GM23338 (cell line): ENCODE measurements at regions not wholly inside any gene's neighbourhood (a gene's known extent, or its start where the extent isn't known, plus 50 kb on each side); places are given as distances from the start of the nearest gene placed in this dataset.
A peak's percentile ranks its signal among the peaks of the same experiment; 100 is the strongest.

Source experiments
- ATAC-seq: fragments of 200-7000 bp; cut with Tn5 transposase; 3 replicates; pipeline ENCODE4 v1.9.1; 2020
- DNase-seq: peaks from one replicate; pipeline ENCODE4 v3.0.0-alpha.2; 2015; ENCODE audit warnings: low spot score
- H2AFZ ChIP-seq: fragments of 200-600 bp; sonication (generic); 2 replicates; pipeline ENCODE4 v1.8.0; 2016; ENCODE audit warnings: antibody characterized with exemption, mild to moderate bottlenecking, moderate library complexity
- H3F3A ChIP-seq: fragments of 200-600 bp; sonication (generic); replicated peaks from 2 replicates; pipeline ENCODE4 v1.8.0; 2017; ENCODE audit warnings: antibody characterized with exemption, mixed run types, low read depth
- H3K27ac ChIP-seq: fragments of 200-600 bp; sonication (generic); 2 replicates; pipeline ENCODE4 v1.6.1; 2016; ENCODE audit warnings: low read depth
- H3K27me3 ChIP-seq: fragments of 200-600 bp; sonication (generic); 2 replicates; pipeline ENCODE4 v1.8.0; 2016; ENCODE audit warnings: mild to moderate bottlenecking, mixed run types, moderate library complexity; ENCODE audit not compliant: insufficient read depth
- H3K36me3 ChIP-seq: fragments of 200-600 bp; sonication (generic); 2 replicates; pipeline ENCODE4 v1.8.0; 2016; ENCODE audit warnings: mild to moderate bottlenecking; ENCODE audit not compliant: insufficient read depth
- H3K4me1 ChIP-seq: fragments of 200-600 bp; sonication (generic); 2 replicates; pipeline ENCODE4 v1.8.0; 2016; ENCODE audit warnings: mild to moderate bottlenecking, moderate library complexity; ENCODE audit not compliant: insufficient read depth
- H3K4me2 ChIP-seq: fragments of 200-600 bp; sonication (generic); 2 replicates; pipeline ENCODE4 v1.7.1; 2017; ENCODE audit warnings: mixed run types
- H3K4me3 ChIP-seq: fragments of 200-600 bp; sonication (generic); 2 replicates; pipeline ENCODE4 v1.6.1; 2016; ENCODE audit warnings: mixed run types
- H3K79me2 ChIP-seq: fragments of 200-600 bp; sonication (generic); replicated peaks from 2 replicates; pipeline ENCODE4 v1.8.0; 2017; ENCODE audit warnings: mild to moderate bottlenecking; ENCODE audit not compliant: insufficient read depth
- H3K9me2 ChIP-seq: fragments of 200-600 bp; sonication (generic); 2 replicates; pipeline ENCODE4 v1.8.0; 2017; ENCODE audit not compliant: insufficient read depth
- H4K20me1 ChIP-seq: fragments of 200-600 bp; sonication (generic); replicated peaks from 2 replicates; pipeline ENCODE4 v1.8.0; 2017; ENCODE audit warnings: mild to moderate bottlenecking; ENCODE audit not compliant: insufficient read depth
- H3K27ac Mint-ChIP-seq: 2 replicates; pipeline ENCODE4 v1.8.0; 2020; ENCODE audit warnings: inconsistent platforms, mild to moderate bottlenecking, moderate library complexity, mixed read lengths
- H3K27me3 Mint-ChIP-seq: 3 replicates; pipeline ENCODE4 v1.8.0; 2022; ENCODE audit warnings: low read depth, mild to moderate bottlenecking, moderate library complexity, mixed read lengths, inconsistent platforms; ENCODE audit not compliant: insufficient read depth, poor library complexity
- H3K36me3 Mint-ChIP-seq: 3 replicates; pipeline ENCODE4 v1.8.0; 2021; ENCODE audit warnings: low read depth, mild to moderate bottlenecking, inconsistent platforms, moderate library complexity, mixed read lengths
- H3K4me1 Mint-ChIP-seq: 3 replicates; pipeline ENCODE4 v1.8.0; 2020; ENCODE audit warnings: mild to moderate bottlenecking, inconsistent platforms, mixed read lengths
- H3K4me3 Mint-ChIP-seq: 3 replicates; pipeline ENCODE4 v1.8.0; 2021; ENCODE audit warnings: moderate library complexity, mild to moderate bottlenecking, inconsistent platforms, mixed read lengths
- H3K9me3 Mint-ChIP-seq: 3 replicates; pipeline ENCODE4 v1.8.0; 2020; ENCODE audit warnings: moderate library complexity, mild to moderate bottlenecking, inconsistent platforms, mixed read lengths
- EZH2 ChIP-seq: fragments of 200-600 bp; sonication (generic); IDR thresholded peaks from one replicate; pipeline ENCODE4 v1.8.0; 2017; ENCODE audit warnings: antibody characterized with exemption, mild to moderate bottlenecking, low read depth; ENCODE audit not compliant: unreplicated experiment
- EZH2phosphoT487 ChIP-seq: fragments of 200-600 bp; sonication (generic); IDR thresholded peaks from one replicate; pipeline ENCODE4 v1.8.1; 2018; ENCODE audit warnings: antibody characterized with exemption; ENCODE audit not compliant: unreplicated experiment
- NANOG ChIP-seq: IDR thresholded peaks from 2 replicates; pipeline ENCODE4 v1.6.1; 2016; ENCODE audit warnings: antibody characterized with exemption, borderline replicate concordance
- STAT1 ChIP-seq: IDR thresholded peaks from one replicate; pipeline ENCODE4 v1.6.1; 2016; ENCODE audit warnings: antibody characterized with exemption; ENCODE audit not compliant: unreplicated experiment
- ZNF114 ChIP-seq: fragments of 250-450 bp; sonication (Bioruptor Pico); IDR thresholded peaks from 2 replicates; pipeline ENCODE4 v1.5.0; 2020; ENCODE audit warnings: mild to moderate bottlenecking, moderate library complexity
- ZNF331 ChIP-seq: fragments of 250-450 bp; sonication (Bioruptor Pico); IDR thresholded peaks from 2 replicates; pipeline ENCODE4 v1.5.0; 2020; ENCODE audit warnings: low read depth, mild to moderate bottlenecking, moderate library complexity
- TF ChIP-seq, protein P1 (sequence below): IDR thresholded peaks from 2 replicates; pipeline ENCODE4 v1.6.1; 2016; ENCODE audit warnings: antibody characterized with exemption
- TF ChIP-seq, protein P2 (sequence below): fragments of 250-450 bp; sonication (Bioruptor Pico); IDR thresholded peaks from 2 replicates; pipeline ENCODE4 v1.5.0; 2020; ENCODE audit warnings: mild to moderate bottlenecking, moderate library complexity

DNA sequence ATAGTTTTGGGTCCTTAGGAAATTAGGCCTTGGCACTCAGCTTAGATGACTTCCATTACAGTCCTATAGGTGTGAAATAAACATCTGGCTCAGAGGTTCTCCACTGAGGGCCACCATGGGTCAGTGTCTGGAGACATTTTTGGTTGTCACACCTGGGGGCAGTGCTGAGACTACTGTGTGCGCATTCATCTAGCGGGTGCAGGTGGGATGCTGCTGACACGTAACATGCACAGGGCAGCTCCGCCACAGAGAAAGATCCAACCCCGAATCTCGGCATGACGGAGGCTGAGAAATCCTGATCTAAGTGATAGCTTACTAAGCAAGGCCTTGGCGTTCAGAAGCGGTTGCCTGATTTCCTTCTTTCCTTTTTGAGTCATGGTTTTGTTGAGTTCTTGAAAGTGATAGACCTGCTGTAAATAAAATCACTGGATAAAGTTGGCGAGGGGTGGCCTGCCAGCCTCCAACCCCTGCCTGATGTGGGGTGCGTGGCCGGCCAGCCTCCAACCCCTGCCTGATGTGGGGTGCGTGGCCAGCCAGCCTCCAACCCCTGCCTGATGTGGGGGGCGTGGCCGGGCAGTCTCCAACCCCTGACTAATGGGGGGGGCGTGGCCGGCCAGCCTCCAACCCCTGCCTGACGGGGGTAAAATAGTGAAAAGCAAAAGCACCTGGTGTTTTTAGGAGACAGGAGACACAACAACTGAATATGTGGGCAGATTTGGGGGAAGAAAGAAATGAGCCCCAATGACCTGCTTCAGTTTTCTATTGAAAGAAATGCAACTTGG lies 158.1 kb downstream of the CDH26 start:
- TF ChIP-seq, protein P1, sequence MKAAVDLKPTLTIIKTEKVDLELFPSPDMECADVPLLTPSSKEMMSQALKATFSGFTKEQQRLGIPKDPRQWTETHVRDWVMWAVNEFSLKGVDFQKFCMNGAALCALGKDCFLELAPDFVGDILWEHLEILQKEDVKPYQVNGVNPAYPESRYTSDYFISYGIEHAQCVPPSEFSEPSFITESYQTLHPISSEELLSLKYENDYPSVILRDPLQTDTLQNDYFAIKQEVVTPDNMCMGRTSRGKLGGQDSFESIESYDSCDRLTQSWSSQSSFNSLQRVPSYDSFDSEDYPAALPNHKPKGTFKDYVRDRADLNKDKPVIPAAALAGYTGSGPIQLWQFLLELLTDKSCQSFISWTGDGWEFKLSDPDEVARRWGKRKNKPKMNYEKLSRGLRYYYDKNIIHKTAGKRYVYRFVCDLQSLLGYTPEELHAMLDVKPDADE = no peak
- TF ChIP-seq EZH2phosphoT487 (no peak), EZH2 (no peak), STAT1 (no peak), ZNF114 (CRISPR knock-in tag) (no peak), NANOG (no peak), ZNF331 (no peak)
- TF ChIP-seq, protein P2, sequence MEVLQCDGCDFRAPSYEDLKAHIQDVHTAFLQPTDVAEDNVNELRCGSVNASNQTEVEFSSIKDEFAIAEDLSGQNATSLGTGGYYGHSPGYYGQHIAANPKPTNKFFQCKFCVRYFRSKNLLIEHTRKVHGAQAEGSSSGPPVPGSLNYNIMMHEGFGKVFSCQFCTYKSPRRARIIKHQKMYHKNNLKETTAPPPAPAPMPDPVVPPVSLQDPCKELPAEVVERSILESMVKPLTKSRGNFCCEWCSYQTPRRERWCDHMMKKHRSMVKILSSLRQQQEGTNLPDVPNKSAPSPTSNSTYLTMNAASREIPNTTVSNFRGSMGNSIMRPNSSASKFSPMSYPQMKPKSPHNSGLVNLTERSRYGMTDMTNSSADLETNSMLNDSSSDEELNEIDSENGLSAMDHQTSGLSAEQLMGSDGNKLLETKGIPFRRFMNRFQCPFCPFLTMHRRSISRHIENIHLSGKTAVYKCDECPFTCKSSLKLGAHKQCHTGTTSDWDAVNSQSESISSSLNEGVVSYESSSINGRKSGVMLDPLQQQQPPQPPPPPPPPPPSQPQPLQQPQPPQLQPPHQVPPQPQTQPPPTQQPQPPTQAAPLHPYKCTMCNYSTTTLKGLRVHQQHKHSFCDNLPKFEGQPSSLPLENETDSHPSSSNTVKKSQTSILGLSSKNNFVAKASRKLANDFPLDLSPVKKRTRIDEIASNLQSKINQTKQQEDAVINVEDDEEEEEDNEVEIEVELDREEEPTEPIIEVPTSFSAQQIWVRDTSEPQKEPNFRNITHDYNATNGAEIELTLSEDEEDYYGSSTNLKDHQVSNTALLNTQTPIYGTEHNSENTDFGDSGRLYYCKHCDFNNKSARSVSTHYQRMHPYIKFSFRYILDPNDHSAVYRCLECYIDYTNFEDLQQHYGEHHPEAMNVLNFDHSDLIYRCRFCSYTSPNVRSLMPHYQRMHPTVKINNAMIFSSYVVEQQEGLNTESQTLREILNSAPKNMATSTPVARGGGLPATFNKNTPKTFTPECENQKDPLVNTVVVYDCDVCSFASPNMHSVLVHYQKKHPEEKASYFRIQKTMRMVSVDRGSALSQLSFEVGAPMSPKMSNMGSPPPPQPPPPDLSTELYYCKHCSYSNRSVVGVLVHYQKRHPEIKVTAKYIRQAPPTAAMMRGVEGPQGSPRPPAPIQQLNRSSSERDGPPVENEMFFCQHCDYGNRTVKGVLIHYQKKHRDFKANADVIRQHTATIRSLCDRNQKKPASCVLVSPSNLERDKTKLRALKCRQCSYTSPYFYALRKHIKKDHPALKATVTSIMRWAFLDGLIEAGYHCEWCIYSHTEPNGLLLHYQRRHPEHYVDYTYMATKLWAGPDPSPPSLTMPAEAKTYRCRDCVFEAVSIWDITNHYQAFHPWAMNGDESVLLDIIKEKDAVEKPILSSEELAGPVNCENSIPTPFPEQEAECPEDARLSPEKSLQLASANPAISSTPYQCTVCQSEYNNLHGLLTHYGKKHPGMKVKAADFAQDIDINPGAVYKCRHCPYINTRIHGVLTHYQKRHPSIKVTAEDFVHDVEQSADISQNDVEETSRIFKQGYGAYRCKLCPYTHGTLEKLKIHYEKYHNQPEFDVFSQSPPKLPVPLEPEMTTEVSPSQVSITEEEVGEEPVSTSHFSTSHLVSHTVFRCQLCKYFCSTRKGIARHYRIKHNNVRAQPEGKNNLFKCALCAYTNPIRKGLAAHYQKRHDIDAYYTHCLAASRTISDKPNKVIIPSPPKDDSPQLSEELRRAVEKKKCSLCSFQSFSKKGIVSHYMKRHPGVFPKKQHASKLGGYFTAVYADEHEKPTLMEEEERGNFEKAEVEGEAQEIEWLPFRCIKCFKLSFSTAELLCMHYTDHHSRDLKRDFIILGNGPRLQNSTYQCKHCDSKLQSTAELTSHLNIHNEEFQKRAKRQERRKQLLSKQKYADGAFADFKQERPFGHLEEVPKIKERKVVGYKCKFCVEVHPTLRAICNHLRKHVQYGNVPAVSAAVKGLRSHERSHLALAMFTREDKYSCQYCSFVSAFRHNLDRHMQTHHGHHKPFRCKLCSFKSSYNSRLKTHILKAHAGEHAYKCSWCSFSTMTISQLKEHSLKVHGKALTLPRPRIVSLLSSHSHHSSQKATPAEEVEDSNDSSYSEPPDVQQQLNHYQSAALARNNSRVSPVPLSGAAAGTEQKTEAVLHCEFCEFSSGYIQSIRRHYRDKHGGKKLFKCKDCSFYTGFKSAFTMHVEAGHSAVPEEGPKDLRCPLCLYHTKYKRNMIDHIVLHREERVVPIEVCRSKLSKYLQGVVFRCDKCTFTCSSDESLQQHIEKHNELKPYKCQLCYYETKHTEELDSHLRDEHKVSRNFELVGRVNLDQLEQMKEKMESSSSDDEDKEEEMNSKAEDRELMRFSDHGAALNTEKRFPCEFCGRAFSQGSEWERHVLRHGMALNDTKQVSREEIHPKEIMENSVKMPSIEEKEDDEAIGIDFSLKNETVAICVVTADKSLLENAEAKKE = no peak
- Mint-ChIP-seq H3K27me3 (peaks cover 12% of the 10 kb centered on the region), H3K27ac (no peak overlapping the region), H3K9me3 (no peaks in the 10 kb centered on the region), H3K36me3 (no peaks in the 10 kb centered on the region), H3K4me1 (peaks cover 4% of the 10 kb centered on the region; the same call in 2 of the 3 replicates), H3K4me3 (no peak overlapping the region)
- no peaks in the 10 kb centered on the region for H3K36me3 ChIP-seq
- no peaks in the 10 kb centered on the region for H3K4me1 ChIP-seq
- H3K27me3 ChIP-seq = 0 out of 2 replicates have a peak, but pooled peaks cover 3% of the 10 kb centered on the region
- H3K79me2 ChIP-seq = no peaks in the 10 kb centered on the region
- peak; percentile 58 for ATAC-seq
- H3F3A ChIP-seq = no peaks in the 10 kb centered on the region
- H3K4me3 ChIP-seq = no peak overlapping the region
- H3K9me2 ChIP-seq = no peaks in the 10 kb centered on the region
- no peak overlapping the region for H2AFZ ChIP-seq
- H4K20me1 ChIP-seq = no peaks in the 10 kb centered on the region
- H3K27ac ChIP-seq = no peak overlapping the region
- H3K4me2 ChIP-seq = no peak overlapping the region
- DNase-seq = no peak
